ENCODE measurements at regions not wholly inside any gene's neighbourhood (a gene's known extent, or its start where the extent isn't known, plus 50 kb on each side); places are given as distances from the start of the nearest gene placed in this dataset.

GRCh38 chr6:49145280-49145679, 317.8 kb downstream of the MMUT start:
- TF ChIP-seq CTCF (IDR thresholded peaks at IDR 0.05) (no peak), POLR2A (IDR thresholded peaks at IDR 0.05) (no peak), EP300 (IDR thresholded peaks at IDR 0.05) (no peak)
